NCI-H146 treated with DMSO at 0.1 percent for 48 hours (cell line): ENCODE measurements at regions not wholly inside any gene's neighbourhood (a gene's known extent, or its start where the extent isn't known, plus 50 kb on each side); places are given as distances from the start of the nearest gene placed in this dataset.

Experiments
- DNase-seq: peaks from one replicate; lab custom pipeline; 2025; ENCODE audit not compliant: unreplicated experiment; lab: John Stamatoyannopoulos, UW

DNA sequence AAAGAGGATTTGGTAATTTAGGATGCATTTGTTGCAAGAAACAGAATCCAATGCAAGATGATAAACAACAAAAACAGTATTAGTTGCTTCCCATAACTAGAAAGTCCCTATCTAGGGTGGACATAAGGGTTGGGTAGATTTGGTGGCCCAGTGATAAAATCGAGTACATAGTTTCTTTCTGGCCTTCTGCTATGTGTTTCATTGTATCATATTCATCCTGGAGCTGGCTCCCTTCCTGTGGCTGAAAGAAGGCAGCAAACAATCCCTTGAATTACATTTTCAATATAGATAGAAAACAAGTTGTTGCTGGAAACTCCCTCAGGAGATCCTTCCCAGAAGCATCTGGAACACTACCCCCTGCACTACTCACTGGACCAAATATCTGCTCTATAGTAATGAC, 135.1 kb downstream of the ID4 start:
- DNase-seq: no peak

DNA sequence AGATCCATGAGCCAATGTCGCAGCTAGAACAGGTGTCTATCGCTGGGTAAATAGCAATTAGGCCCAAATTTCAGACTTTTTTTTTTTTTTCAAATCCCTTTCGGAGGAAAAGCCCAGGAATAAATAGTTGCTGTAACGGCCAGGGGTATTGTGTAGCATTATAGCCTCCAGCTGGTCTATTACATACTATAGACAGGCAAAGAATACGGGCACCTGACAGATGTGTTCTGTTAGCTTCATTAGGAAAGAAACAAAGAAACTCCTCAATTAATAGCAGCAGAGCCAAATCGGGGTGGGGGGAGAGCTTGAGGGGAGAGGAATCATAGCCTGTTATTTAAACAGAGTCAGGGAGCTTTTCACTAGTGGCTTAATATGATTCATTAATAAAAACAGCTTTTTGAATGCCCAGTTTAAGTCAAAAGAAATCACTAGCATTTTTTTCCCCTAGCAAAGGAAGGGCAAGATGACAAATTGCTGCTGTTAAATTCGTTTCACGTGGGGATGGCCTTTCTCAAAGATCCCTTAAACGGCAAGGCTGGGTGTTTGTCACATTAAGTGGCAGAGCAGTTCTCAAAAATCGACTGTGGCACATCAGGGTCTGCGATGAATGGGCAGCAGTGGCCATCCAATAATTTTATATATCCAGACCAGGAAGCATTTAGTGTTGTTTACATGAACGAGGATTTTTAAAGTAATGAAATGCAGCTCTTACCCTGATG, 139.4 kb downstream of the ID4 start:
- peak; percentile 99 for DNase-seq

- no peak for DNase-seq
Observed at GRCh38 chr6:19979059-19979458, 141.9 kb downstream of the ID4 start.

GRCh38 chr6:19979986-19980385, 142.8 kb downstream of the ID4 start:
- no peak for DNase-seq

GRCh38 chr6:19983374-19983773, 146.2 kb downstream of the ID4 start:
- DNase-seq: no peak

GRCh38 chr6:19986691-19987438, 149.7 kb downstream of the ID4 start:
- DNase-seq: peak; percentile 46

DNA sequence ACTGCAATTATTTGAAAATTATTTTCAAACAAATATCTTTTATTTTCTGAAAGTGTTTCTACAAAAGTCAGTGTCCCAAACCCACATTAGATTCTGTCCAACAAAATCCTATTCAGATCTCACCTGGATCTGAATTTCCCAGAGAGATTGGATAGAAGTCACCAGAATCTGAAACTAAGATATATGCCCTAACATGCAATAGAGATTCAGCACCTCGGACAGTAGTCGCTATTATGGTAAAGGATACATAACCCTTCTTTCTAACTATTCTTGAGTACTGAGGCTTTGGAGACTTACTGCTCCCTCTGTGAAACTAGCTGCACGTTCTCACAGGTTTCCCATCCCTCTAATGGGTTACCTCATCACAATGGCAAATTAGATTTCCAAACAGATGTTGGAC, 151.4 kb downstream of the ID4 start:
- peak; percentile 34 for DNase-seq

DNA sequence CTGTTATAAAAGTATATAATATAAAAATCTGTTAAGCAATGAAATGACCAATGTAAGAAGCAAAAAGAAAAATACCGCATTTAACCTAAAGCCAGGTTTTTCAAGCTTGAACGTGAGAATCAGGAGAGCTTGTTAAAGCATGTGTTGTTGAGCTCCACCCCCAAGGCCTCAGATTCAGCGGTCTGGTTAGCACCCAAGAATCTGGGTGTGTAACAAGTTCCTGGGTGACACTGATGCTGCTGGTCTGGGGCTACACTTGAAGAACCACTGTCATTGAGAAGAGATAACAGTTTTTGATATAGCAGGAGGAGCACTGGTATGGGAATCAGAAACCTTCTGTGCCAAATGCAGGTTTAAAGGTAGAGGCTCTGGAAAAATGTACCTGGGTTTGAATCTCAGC, 154.0 kb downstream of the ID4 start:
- DNase-seq: no peak

DNA sequence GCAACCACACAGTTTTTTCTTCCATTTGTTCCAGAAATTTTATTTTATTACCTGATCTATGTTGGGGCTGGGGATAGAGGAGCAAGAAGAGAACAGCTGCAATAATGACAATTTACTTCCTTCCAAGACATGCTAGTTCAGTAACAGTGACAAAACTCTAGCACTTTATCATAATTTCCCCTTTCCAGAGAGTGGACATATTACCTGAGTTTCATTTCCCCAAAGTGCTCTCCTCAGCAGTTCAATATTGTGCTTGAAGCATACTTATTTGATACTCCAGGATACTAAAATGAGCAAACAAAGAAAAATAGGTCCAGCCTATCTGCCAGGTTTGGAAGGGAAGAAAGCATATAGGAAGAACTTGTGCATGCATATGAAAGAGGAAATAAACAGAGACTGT, 157.7 kb downstream of the ID4 start:
- no peak for DNase-seq

GRCh38 chr6:19995575-19996257, 158.5 kb downstream of the ID4 start:
- no peak for DNase-seq

GRCh38 chr6:19997104-19997503, 159.9 kb downstream of the ID4 start:
- no peak for DNase-seq

GRCh38 chr6:19998541-19998940, 161.4 kb downstream of the ID4 start:
- DNase-seq: no peak

GRCh38 chr6:19999319-20000191, 162.4 kb downstream of the ID4 start:
- DNase-seq: peak; percentile 32

DNA sequence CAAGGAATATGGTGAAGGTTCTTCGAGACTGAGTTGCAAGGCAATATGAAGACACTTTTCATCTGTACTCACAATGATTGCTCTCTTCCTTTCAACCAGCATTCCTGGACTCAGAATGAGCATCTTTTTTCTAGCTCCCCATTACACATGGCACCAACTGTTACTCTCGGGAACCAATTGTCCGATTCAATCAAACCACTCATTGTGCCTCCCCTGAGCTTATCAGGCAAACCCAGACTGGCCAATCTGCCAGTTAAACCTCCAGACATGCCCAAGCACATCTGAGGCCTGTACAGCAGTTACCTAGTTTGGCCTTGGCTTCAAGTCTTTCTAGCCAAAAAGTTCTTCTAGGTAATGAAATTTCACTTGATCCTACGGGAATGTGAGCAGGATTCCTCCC, 164.1 kb downstream of the ID4 start:
- peak; percentile 32 for DNase-seq

DNA sequence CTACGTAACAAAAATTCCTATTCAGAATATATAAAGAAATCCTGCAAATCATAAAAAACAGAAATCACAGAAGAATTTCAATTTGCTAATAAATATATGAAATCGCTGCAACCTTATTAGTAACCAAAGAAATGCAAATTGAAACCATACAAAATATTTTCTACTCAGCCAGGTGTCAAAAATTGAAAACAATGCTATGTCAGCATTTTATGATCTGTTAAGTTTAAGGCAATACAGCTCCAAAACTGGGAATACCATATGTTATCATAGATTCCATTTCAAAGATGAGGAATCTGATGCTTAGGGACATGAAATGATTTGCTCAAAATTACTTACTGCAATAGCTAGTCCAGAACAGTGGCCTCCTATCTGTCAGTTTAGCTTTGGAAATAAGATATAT, 168.9 kb downstream of the ID4 start:
- no peak for DNase-seq

DNA sequence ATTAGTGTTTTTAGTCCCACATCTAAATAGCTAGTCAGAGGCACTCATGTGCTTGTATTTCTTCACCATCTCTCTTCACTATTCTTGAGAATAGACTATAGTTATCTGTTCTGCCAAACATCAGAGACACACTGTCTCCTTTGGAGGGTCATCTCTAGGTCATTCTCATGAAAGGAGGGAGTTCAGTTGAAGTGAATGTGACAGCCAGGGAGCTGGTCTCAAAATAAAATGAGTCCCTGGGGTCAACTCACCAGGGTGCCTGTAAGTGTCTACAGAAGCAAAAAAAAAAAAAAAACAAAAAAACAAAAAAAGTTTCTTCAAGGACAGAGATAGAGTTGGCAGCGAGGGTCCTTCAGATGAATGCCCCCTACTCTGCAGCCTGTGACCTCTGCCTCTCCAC, 171.0 kb downstream of the ID4 start:
- DNase-seq: no peak

GRCh38 chr6:20013066-20013861, 176.1 kb downstream of the ID4 start:
- peak; percentile 72 for DNase-seq

DNA sequence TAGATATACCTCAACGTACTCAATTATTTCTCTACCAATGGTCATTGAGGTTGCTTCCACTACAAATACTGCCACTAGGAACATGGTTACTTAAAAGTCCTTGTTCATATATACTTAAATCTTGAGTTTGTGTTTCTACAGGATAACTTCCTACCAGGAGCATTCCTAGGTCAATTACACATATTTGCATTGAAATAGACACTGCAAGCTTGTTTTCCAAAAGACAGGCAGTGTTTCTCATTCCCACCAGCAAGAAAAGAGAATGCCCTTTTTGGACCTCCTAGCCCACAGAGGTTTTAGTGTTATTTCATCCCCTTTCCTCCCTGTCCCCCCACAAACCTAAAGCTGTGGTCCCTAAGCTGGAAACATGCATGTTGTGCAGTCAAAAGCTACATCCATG, 177.3 kb downstream of the ID4 start:
- peak; percentile 44 for DNase-seq

GRCh38 chr6:20020526-20020925, 183.4 kb downstream of the ID4 start:
- no peak for DNase-seq

DNA sequence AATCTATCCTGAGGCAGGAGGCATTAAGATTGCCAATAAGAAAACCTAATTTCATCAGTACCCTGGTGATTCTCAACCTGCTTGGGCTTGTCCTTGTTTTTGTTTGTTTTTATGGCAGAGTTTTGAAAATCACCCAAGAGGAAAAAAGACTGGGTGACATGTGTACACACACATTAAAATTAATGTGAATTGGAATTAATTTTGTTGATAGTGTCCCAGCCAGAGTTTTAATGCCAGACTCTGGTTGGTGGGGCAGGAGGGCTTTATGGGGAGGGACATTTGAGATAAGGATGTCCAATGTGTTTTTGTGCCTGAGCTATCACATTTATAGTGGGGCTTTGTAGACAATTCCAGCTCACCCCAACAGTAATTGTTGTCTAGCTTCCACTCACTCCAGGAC, 184.6 kb downstream of the ID4 start:
- DNase-seq: peak; percentile 94
